T-cell (primary cell): ENCODE measurements at regions not wholly inside any gene's neighbourhood (a gene's known extent, or its start where the extent isn't known, plus 50 kb on each side); places are given as distances from the start of the nearest gene placed in this dataset.

Experiments used
- ATAC-seq, 4 experiments: fragments of 200-7000 bp in 3 of 4; fragments of 150-1000 bp in 1 of 4; cut with Tn5 transposase; replicated peaks in 1 of 4; 1 replicate in 3 of 4; 2 replicates in 1 of 4; pipeline ENCODE4 v1.10.0; 2021; ENCODE audit warnings: moderate library complexity in 3 of 4, mild to moderate bottlenecking in 2 of 4, moderate number of reproducible peaks in 1 of 4
- CTCF ChIA-PET, 2 donors: fragments of 300-600 bp; sonication (Branson Sonifier 250); formaldehyde crosslinking; loops; one replicate each; lab custom pipeline; 2022; ENCODE audit warnings: antibody characterized with exemption in 2 of 2; lab: Charles Lee
- POLR2A ChIA-PET, 2 donors: fragments of 300-600 bp; sonication (Branson Sonifier 250); formaldehyde crosslinking; loops; one replicate each; lab custom pipeline; 2022; ENCODE audit warnings: antibody characterized with exemption in 2 of 2; lab: Charles Lee
- DNase-seq, 35 experiments: peaks; one replicate each; pipeline versions ENCODE4 v3.0.0 to v3.0.0-alpha.2; 2013 to 2023
- H3K27ac ChIP-seq: one replicate; pipeline ENCODE4 v1.5.1; 2013; ENCODE audit warnings: low read length
- H3K27me3 ChIP-seq, 2 experiments: replicated peaks in 1 of 2; 1 replicate in 1 of 2; 2 replicates in 1 of 2; pipeline versions ENCODE4 v1.6.1 to v1.7.0; 2013; ENCODE audit warnings: low read length in 1 of 2, mixed read lengths in 1 of 2; ENCODE audit not compliant: control insufficient read depth in 2 of 2, insufficient read depth in 2 of 2; ENCODE audit errors: extremely low read depth in 1 of 2
- H3K36me3 ChIP-seq, 2 donors: 1 replicate in 1 of 2; 2 replicates in 1 of 2; pipeline versions ENCODE4 v1.6.1 to v1.7.0; 2013; ENCODE audit warnings: low read length in 1 of 2; ENCODE audit not compliant: control insufficient read depth in 2 of 2, insufficient read depth in 1 of 2; ENCODE audit errors: extremely low read depth in 1 of 2
- H3K4me1 ChIP-seq, 2 experiments: 1 replicate in 1 of 2; 2 replicates in 1 of 2; pipeline versions ENCODE4 v1.6.1 to v1.7.0; 2013; ENCODE audit warnings: low read length in 2 of 2, mixed read lengths in 1 of 2; ENCODE audit not compliant: insufficient read depth in 2 of 2, control insufficient read depth in 1 of 2; ENCODE audit errors: extremely low read depth in 1 of 2
- H3K4me3 ChIP-seq, 2 donors: 1 replicate in 1 of 2; 2 replicates in 1 of 2; pipeline versions ENCODE4 v1.5.1 to v1.7.0; 2013; ENCODE audit warnings: mild to moderate bottlenecking in 2 of 2, low read length in 1 of 2, moderate library complexity in 1 of 2; ENCODE audit not compliant: control insufficient read depth in 1 of 2; ENCODE audit errors: extremely low read depth in 1 of 2
- H3K9me3 ChIP-seq: 2 replicates; pipeline ENCODE4 v1.7.0; 2013
- H3K27ac Mint-ChIP-seq, 2 donors: one replicate each; pipeline ENCODE4 v1.8.0; 2020 to 2021; ENCODE audit warnings: mild to moderate bottlenecking in 2 of 2, mixed read lengths in 2 of 2
- H3K27me3 Mint-ChIP-seq, 2 donors: one replicate each; pipeline ENCODE4 v1.8.0; 2021 to 2022; ENCODE audit warnings: mixed read lengths in 2 of 2
- H3K36me3 Mint-ChIP-seq: one replicate; pipeline ENCODE4 v1.8.0; 2021; ENCODE audit warnings: mixed read lengths
- H3K4me1 Mint-ChIP-seq, 3 donors: one replicate each; pipeline ENCODE4 v1.8.0; 2020 to 2022; ENCODE audit warnings: mixed read lengths in 3 of 3, mild to moderate bottlenecking in 1 of 3
- H3K4me3 Mint-ChIP-seq, 3 donors: one replicate each; pipeline ENCODE4 v1.8.0; 2020 to 2022; ENCODE audit warnings: mild to moderate bottlenecking in 3 of 3, mixed read lengths in 3 of 3, moderate library complexity in 3 of 3
- H3K9me3 Mint-ChIP-seq, 3 donors: one replicate each; pipeline ENCODE4 v1.8.0; 2020 to 2022; ENCODE audit warnings: mixed read lengths in 3 of 3
- WGBS: methylation state at CpG from one replicate; pipeline ENCODE4 v1.1.5; 2013; ENCODE audit warnings: missing lambda C conversion rate; ENCODE audit not compliant: insufficient coverage; 5-methylcytosine and 5-hydroxymethylcytosine counted together

DNA sequence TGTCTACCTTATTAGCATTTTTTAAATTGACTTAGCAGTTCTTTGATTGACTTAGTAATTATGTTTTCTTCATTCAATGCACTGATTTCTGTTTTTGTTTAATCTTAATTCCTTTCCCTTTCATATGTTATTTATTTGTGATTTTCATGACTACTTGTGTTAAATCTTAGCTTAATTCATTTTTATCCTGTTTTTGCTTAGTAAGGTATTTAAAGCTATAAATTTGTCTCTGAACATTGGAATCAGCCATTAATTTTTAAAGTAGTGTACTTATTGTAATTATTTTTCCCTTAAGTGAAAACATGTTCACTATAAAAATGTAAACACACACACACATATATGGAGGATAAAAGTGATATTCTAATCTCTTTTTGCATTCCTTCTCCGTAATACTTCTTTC lies 109.1 kb upstream of the DIPK2B start:
- H3K27me3 ChIP-seq = no peaks in the 10 kb centered on the region
- H3K27me3 Mint-ChIP-seq = peaks cover 0 to 11% of the 10 kb centered on the region in 2 donors
- no CpG with 5 or more reads among the region's 1 CpG for WGBS
- no peak overlapping the region for H3K27ac Mint-ChIP-seq
- H3K36me3 Mint-ChIP-seq = no peaks in the 10 kb centered on the region
- no peak overlapping the region for H3K4me3 ChIP-seq
- H3K36me3 ChIP-seq = no peaks in the 10 kb centered on the region
- H3K4me1 Mint-ChIP-seq = no peaks in the 10 kb centered on the region
- no peak overlapping the region for H3K27ac ChIP-seq
- no peak overlapping the region for H3K4me3 Mint-ChIP-seq
- peaks cover 0 to 3% (median 0%) of the 10 kb centered on the region in 3 donors for H3K9me3 Mint-ChIP-seq
- no peaks in the 10 kb centered on the region for H3K4me1 ChIP-seq
- CTCF ChIA-PET = no interaction called here
- POLR2A ChIA-PET = no interaction called here
- no peak for ATAC-seq
- no peaks in the 10 kb centered on the region for H3K9me3 ChIP-seq
- DNase-seq = no peak

DNA sequence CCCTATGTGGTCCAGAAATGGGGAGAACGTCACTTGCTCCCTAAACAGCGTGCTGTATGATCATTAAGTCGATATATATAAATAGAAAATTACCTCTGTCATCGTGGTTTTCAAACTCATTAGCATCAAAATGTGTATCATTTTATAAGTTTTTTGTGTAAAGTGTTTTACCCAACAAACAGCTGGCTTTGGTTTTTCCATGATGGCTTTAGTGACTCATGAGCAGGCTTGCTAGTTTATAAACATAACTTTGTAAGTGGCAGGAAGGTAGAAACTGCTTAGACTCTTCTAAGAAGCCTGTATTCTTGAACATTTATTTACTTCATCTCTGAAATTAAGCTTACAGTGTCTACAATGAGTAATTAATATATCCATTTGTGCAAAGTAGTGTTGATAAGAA lies 108.4 kb upstream of the DIPK2B start:
- no peak for ATAC-seq
- H3K27ac Mint-ChIP-seq = no peak overlapping the region
- Histone ChIP-seq H3K36me3 (no peaks in the 10 kb centered on the region), H3K27ac (no peak overlapping the region), H3K4me1 (no peaks in the 10 kb centered on the region), H3K9me3 (no peaks in the 10 kb centered on the region), H3K27me3 (no peaks in the 10 kb centered on the region), H3K4me3 (no peak overlapping the region)
- H3K4me1 Mint-ChIP-seq = no peaks in the 10 kb centered on the region
- H3K9me3 Mint-ChIP-seq = peaks cover 0 to 3% (median 0%) of the 10 kb centered on the region in 3 donors
- ChIA-PET POLR2A (no interaction called here), CTCF (no interaction called here)
- H3K36me3 Mint-ChIP-seq = no peaks in the 10 kb centered on the region
- WGBS = no CpG with 5 or more reads among the region's 4 CpGs
- H3K4me3 Mint-ChIP-seq = no peak overlapping the region
- peaks cover 0 to 11% of the 10 kb centered on the region in 2 donors for H3K27me3 Mint-ChIP-seq
- DNase-seq = no peak

DNA sequence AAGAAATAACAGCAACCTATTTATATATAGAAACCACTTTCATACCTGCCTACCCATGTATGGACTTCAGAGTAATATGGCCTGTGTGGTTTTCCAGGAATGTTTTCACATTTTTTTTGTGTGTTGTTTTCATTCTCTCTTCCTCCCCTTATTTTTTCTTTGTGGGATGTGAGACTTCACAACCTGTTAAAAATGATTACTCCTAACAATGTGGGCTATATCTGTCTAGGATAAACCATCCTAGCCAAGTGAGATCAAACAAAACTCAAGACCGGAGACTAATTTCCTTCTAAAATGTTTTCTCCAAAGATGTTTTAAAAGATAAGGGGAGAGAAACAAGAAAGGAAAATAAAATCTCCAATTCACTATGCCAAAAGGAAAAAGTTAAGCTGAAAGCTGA lies 106.1 kb upstream of the DIPK2B start:
- Mint-ChIP-seq H3K4me1 (no peaks in the 10 kb centered on the region), H3K27me3 (peaks cover 0 to 8% of the 10 kb centered on the region in 2 donors), H3K27ac (no peak overlapping the region), H3K36me3 (no peaks in the 10 kb centered on the region), H3K9me3 (peaks cover 0 to 3% (median 0%) of the 10 kb centered on the region in 3 donors), H3K4me3 (no peak overlapping the region)
- Histone ChIP-seq H3K36me3 (no peaks in the 10 kb centered on the region), H3K27me3 (no peaks in the 10 kb centered on the region), H3K4me1 (no peaks in the 10 kb centered on the region), H3K9me3 (no peaks in the 10 kb centered on the region), H3K4me3 (no peak overlapping the region), H3K27ac (no peak overlapping the region)
- ChIA-PET POLR2A (no interaction called here), CTCF (no interaction called here)
- no peak for ATAC-seq
- no peak for DNase-seq
- WGBS = no CpG with 5 or more reads among the region's 1 CpG

DNA sequence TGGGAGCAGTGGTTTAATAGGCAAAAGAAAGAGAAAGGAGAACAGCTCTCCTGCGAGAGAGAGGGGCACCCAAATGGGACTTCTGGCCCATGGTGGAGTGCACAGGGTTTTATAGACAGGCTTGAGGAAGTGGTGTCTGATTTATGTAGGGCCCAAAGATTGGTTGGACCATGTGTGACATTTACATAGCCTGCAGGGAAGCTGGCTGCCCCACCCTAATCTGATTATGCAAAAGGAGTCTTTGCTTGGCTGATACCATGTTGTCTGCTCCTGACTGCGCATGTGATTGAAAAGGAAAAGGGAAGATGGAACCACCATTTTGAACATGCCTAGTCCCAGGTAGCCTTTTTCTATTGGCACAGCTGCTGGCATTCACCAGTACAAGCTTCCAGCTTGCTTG lies 100.0 kb upstream of the DIPK2B start:
- H3K4me3 ChIP-seq = no peak overlapping the region
- no peak for DNase-seq
- peaks cover 0 to 13% of the 10 kb centered on the region in 2 donors for H3K27me3 Mint-ChIP-seq
- 100% methylated on average over 1 of the region's 2 CpGs for WGBS
- H3K27me3 ChIP-seq = no peaks in the 10 kb centered on the region
- no peak overlapping the region for H3K27ac Mint-ChIP-seq
- H3K9me3 Mint-ChIP-seq = peaks cover 0 to 4% (median 3%) of the 10 kb centered on the region in 3 donors
- no peaks in the 10 kb centered on the region for H3K36me3 ChIP-seq
- ChIA-PET POLR2A (no interaction called here), CTCF (no interaction called here)
- H3K9me3 ChIP-seq = no peaks in the 10 kb centered on the region
- H3K4me1 ChIP-seq = no peaks in the 10 kb centered on the region
- no peak for ATAC-seq
- no peaks in the 10 kb centered on the region for H3K36me3 Mint-ChIP-seq
- H3K27ac ChIP-seq = no peak overlapping the region
- H3K4me1 Mint-ChIP-seq = no peaks in the 10 kb centered on the region
- no peak overlapping the region for H3K4me3 Mint-ChIP-seq

DNA sequence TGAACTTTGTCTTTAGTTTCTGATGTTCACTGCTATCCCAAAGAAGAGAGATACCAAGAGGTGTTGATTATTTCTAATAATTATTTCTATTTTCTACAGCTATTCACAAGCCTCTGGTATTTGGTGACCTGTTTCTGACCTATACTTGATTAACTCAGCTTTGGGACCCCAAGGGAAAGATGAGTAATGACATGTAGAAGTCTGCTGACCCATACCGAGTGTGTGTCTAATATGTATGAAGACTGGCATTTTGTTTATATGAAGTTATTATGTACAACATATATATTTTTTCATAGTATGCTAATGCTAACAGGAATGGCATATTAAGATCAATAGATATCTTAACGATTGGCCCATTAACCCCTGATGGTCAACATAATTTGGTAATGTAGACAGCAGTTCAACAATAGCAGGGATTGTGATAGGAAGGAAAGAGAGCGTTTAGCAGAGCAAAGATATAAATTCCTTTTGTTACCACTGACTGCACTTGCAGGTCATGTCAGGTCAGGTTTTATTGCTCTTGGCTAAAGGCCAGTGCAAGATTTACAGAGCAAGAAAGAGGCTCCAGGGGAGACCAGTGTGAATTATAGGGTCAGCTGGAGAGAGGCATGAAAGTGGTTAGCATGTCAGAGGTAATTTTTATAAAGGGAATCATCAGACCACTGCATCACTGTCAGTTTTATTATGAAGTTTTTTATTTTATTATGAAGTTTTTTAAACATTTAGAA lies 94.7 kb upstream of the DIPK2B start:
- Mint-ChIP-seq H3K4me3 (no peak overlapping the region), H3K9me3 (peaks cover 0 to 2% (median 0%) of the 10 kb centered on the region in 3 donors), H3K4me1 (no peaks in the 10 kb centered on the region), H3K27ac (no peak overlapping the region), H3K27me3 (peaks cover 0 to 15% of the 10 kb centered on the region in 2 donors), H3K36me3 (no peaks in the 10 kb centered on the region)
- no peak for DNase-seq
- Histone ChIP-seq H3K9me3 (no peaks in the 10 kb centered on the region), H3K4me1 (no peaks in the 10 kb centered on the region), H3K27ac (no peak overlapping the region), H3K36me3 (no peaks in the 10 kb centered on the region), H3K27me3 (no peaks in the 10 kb centered on the region), H3K4me3 (no peak overlapping the region)
- CTCF ChIA-PET = no interaction called here
- WGBS = no CpG with 5 or more reads among the region's 3 CpGs
- POLR2A ChIA-PET = no interaction called here
- no peak for ATAC-seq

DNA sequence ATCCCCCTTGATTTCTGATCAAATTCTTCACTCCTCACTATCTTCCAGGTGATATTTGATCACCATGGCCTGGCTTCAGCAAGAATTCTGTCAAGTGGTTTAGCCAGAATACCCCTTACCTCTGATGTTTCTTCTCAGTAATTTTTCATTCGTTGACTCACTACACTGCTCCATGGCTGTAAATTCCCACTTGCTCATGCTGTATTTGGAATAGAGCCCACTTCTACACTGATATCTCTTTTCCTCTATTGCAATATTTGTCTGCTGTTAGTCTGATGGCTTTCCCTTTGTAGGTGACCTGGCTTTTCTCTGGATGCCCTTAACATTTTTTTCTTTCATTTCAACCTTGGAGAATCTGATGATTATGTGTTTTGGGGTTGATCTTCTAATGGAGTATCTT lies 73.9 kb upstream of the DIPK2B start:
- no peaks in the 10 kb centered on the region for H3K9me3 ChIP-seq
- CTCF ChIA-PET = no interaction called here
- no peaks in the 10 kb centered on the region for H3K4me1 ChIP-seq
- H3K9me3 Mint-ChIP-seq = peaks cover 0 to 8% (median 0%) of the 10 kb centered on the region in 3 donors
- no peaks in the 10 kb centered on the region for H3K36me3 Mint-ChIP-seq
- no peak overlapping the region for H3K27ac ChIP-seq
- no peak for ATAC-seq
- H3K27ac Mint-ChIP-seq = no peak overlapping the region
- no peaks in the 10 kb centered on the region for H3K36me3 ChIP-seq
- no peaks in the 10 kb centered on the region for H3K4me1 Mint-ChIP-seq
- DNase-seq = no peak
- H3K4me3 ChIP-seq = no peak overlapping the region
- peaks cover 0 to 2% of the 10 kb centered on the region in 2 experiments for H3K27me3 ChIP-seq
- POLR2A ChIA-PET = no interaction called here
- H3K27me3 Mint-ChIP-seq = peaks cover 3 to 30% of the 10 kb centered on the region in 2 donors
- no peak overlapping the region for H3K4me3 Mint-ChIP-seq
- no CpG with 5 or more reads among the region's 1 CpG for WGBS
